ENCODE measurements at regions not wholly inside any gene's neighbourhood (a gene's known extent, or its start where the extent isn't known, plus 50 kb on each side); places are given as distances from the start of the nearest gene placed in this dataset.

DNA sequence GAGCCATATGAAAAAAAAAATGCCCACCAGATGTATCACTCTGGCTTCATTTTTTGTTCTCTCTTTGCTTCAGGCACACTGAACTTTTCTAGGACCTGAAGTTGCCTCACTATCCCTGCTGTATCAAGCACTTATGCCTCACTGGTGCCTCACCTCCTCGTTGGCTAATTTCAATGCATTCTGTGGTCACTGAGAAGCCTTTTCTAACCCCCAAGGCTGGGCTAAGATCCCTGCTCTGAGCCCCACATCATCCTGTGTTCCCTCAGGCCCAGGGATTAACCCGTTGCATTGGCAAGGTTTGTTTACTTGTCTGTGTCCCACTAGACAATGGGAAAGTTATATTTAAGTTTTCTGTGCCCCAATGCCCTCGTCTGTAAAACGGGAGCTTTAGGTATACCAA is 362.7 kb downstream of the OSTF1 start:
- DNase-seq (no peak), ATAC-seq (ENCODE audit: poor library complexity) (no peak)
- CTCF ChIA-PET, result no interaction called here

DNA sequence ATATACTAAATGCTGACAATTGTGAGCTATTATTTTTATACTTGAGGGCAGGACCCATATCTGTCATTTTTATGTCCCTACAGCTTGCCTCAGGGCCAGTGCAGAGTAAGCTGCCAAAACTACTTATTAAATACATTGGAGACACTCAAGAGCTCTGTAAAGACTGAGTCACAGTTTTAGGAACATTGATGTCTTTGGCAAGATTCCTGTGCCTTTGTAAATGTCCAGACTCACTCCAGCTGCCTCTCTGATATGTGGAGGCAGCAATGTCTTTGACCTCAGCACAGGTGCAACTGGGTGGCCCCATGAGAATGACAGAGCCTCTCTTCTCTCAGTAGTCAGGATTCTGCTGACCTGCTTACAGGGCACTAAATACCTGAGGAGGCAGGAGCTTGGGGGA is 363.2 kb downstream of the OSTF1 start:
- Histone ChIP-seq H3K9me3 (ENCODE audit: control insufficient read depth in 1 of 2, insufficient read depth in 1 of 2, low read length in 2 of 2) (no peaks in the 10 kb centered on the region), H3K27ac (ENCODE audit: low read depth in 1 of 2, low read length in 2 of 2) (no peak overlapping the region), H3K4me1 (ENCODE audit: insufficient read depth, low read length) (no peaks in the 10 kb centered on the region), H3K27me3 (ENCODE audit: control insufficient read depth in 1 of 2, insufficient read depth in 2 of 2, low read length in 2 of 2) (no peaks in the 10 kb centered on the region), H3K36me3 (ENCODE audit: insufficient read depth, low read length) (no peaks in the 10 kb centered on the region), H3K4me3 (ENCODE audit: low read length) (no peak overlapping the region)
- H3K4me1 Mint-ChIP-seq (ENCODE audit: low read depth), result no peaks in the 10 kb centered on the region
- H3K9me3 Mint-ChIP-seq, result no peaks in the 10 kb centered on the region
- H3K27ac Mint-ChIP-seq, result no peak overlapping the region
- ChIA-PET CTCF (no interaction called here), POLR2A (no interaction called here)
- TF ChIP-seq, protein P1, sequence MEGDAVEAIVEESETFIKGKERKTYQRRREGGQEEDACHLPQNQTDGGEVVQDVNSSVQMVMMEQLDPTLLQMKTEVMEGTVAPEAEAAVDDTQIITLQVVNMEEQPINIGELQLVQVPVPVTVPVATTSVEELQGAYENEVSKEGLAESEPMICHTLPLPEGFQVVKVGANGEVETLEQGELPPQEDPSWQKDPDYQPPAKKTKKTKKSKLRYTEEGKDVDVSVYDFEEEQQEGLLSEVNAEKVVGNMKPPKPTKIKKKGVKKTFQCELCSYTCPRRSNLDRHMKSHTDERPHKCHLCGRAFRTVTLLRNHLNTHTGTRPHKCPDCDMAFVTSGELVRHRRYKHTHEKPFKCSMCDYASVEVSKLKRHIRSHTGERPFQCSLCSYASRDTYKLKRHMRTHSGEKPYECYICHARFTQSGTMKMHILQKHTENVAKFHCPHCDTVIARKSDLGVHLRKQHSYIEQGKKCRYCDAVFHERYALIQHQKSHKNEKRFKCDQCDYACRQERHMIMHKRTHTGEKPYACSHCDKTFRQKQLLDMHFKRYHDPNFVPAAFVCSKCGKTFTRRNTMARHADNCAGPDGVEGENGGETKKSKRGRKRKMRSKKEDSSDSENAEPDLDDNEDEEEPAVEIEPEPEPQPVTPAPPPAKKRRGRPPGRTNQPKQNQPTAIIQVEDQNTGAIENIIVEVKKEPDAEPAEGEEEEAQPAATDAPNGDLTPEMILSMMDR (IDR thresholded peaks at IDR 0.05), result no peak
- H3K4me3 Mint-ChIP-seq, result no peak overlapping the region
- H3K36me3 Mint-ChIP-seq (ENCODE audit: low read depth), result no peaks in the 10 kb centered on the region
- no peak for DNase-seq
- peaks cover 6% of the 10 kb centered on the region for H3K27me3 Mint-ChIP-seq
- intact Hi-C loops (cut with DNase I, micrococcal nuclease), result no loop called here
- ATAC-seq (ENCODE audit: poor library complexity), result no peak

More for the DNA sequence above, 362.7 kb downstream of the OSTF1 start:
- Histone ChIP-seq H3K27ac (ENCODE audit: low read depth in 1 of 2, low read length in 2 of 2) (no peak overlapping the region), H3K27me3 (ENCODE audit: control insufficient read depth in 1 of 2, insufficient read depth in 2 of 2, low read length in 2 of 2) (no peaks in the 10 kb centered on the region), H3K9me3 (ENCODE audit: control insufficient read depth in 1 of 2, insufficient read depth in 1 of 2, low read length in 2 of 2) (no peaks in the 10 kb centered on the region), H3K4me1 (ENCODE audit: insufficient read depth, low read length) (no peaks in the 10 kb centered on the region), H3K4me3 (ENCODE audit: low read length) (no peak overlapping the region), H3K36me3 (ENCODE audit: insufficient read depth, low read length) (no peaks in the 10 kb centered on the region)
- no peaks in the 10 kb centered on the region for H3K4me1 Mint-ChIP-seq (ENCODE audit: low read depth)
- H3K36me3 Mint-ChIP-seq (ENCODE audit: low read depth), result no peaks in the 10 kb centered on the region
- intact Hi-C loops (cut with DNase I, micrococcal nuclease), result no loop called here
- no peak overlapping the region for H3K4me3 Mint-ChIP-seq
- POLR2A ChIA-PET, result no interaction called here
- TF ChIP-seq, protein P1 (IDR thresholded peaks at IDR 0.05), result no peak
- peaks cover 6% of the 10 kb centered on the region for H3K27me3 Mint-ChIP-seq
- no peaks in the 10 kb centered on the region for H3K9me3 Mint-ChIP-seq
- no peak overlapping the region for H3K27ac Mint-ChIP-seq

DNA sequence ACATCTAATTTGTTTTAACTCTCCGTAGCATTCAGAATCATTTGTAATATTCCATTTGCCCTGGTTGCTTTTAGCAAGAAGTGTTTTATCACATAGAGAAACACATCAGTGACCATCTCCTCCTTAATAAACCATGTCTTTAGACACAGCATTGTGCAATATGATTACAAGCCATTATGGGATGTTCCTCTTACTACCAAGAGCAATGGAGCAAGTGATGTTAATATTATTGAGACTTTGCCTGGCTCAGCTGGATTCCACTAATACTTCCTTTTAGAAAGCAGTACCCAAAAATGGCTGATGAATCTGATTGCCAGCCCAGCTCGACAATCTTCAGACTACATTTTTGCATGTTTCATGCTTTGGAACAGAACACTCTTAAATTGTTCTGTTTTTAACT is 364.2 kb downstream of the OSTF1 start:
- POLR2A ChIA-PET, result no interaction called here
- Histone ChIP-seq H3K36me3 (ENCODE audit: insufficient read depth, low read length) (no peaks in the 10 kb centered on the region), H3K4me1 (ENCODE audit: insufficient read depth, low read length) (no peaks in the 10 kb centered on the region), H3K4me3 (ENCODE audit: low read length) (no peak overlapping the region), H3K27me3 (ENCODE audit: control insufficient read depth in 1 of 2, insufficient read depth in 2 of 2, low read length in 2 of 2) (no peaks in the 10 kb centered on the region), H3K27ac (ENCODE audit: low read depth in 1 of 2, low read length in 2 of 2) (no peak overlapping the region), H3K9me3 (ENCODE audit: control insufficient read depth in 1 of 2, insufficient read depth in 1 of 2, low read length in 2 of 2) (no peaks in the 10 kb centered on the region)
- ATAC-seq (ENCODE audit: poor library complexity) (no peak), DNase-seq (no peak)
- Mint-ChIP-seq H3K4me1 (ENCODE audit: low read depth) (no peaks in the 10 kb centered on the region), H3K27me3 (peaks cover 6% of the 10 kb centered on the region), H3K4me3 (no peak overlapping the region), H3K9me3 (no peaks in the 10 kb centered on the region), H3K27ac (no peak overlapping the region), H3K36me3 (ENCODE audit: low read depth) (no peaks in the 10 kb centered on the region)
- TF ChIP-seq, protein P1 (IDR thresholded peaks at IDR 0.05), result no peak
- CTCF ChIA-PET, result no interaction called here
- intact Hi-C loops (cut with DNase I, micrococcal nuclease), result no loop called here

Measured in CD4-positive, alpha-beta T cell (primary cell).